ENCODE measurements at regions not wholly inside any gene's neighbourhood (a gene's known extent, or its start where the extent isn't known, plus 50 kb on each side); places are given as distances from the start of the nearest gene placed in this dataset.

GRCh38 chr3:159919873-159920272 is 68.8 kb upstream of the IL12A start:
- no peaks in the 10 kb centered on the region for H4K20me1 ChIP-seq (ENCODE audit: insufficient read depth)
- peaks cover 0 to 14% of the 10 kb centered on the region in 2 experiments; a peak in 2 of 4 replicates for H3K4me1 ChIP-seq (ENCODE audit: control insufficient read depth in 1 of 2, insufficient read depth in 2 of 2, low read length in 2 of 2)
- CTCF ChIA-PET, result no interaction called here
- 0 out of 2 replicates have a peak, but pooled peaks cover 3% of the 10 kb centered on the region for H3K9me2 ChIP-seq (ENCODE audit: insufficient read depth)
- no peak overlapping the region for H3K4me3 ChIP-seq (replicated peaks in 1 of 2; ENCODE audit: low read depth in 1 of 2, low read length in 2 of 2)
- peak overlapping the region; percentile 2; the same call in 1 of the 2 replicates for H3K4me2 ChIP-seq (ENCODE audit: low read length)
- no peaks in the 10 kb centered on the region for H3K27me3 ChIP-seq (ENCODE audit: insufficient read depth, low read length)
- RAD21 ChIA-PET (ENCODE audit: low non-redundant PET in 1 of 2, low total read pairs in 2 of 2, uncharacterized antibody in 2 of 2, unreplicated experiment in 2 of 2), result no interaction called here
- H3K9me3 ChIP-seq (ENCODE audit: control insufficient read depth in 1 of 2, insufficient read depth in 1 of 2, low read depth in 1 of 2, low read length in 2 of 2), result no peaks in the 10 kb centered on the region
- ATAC-seq (no peak), DNase-seq (ENCODE audit: low read depth, low spot score) (no peak)
- H3K9ac ChIP-seq (ENCODE audit: low read length), result no peak overlapping the region
- no peaks in the 10 kb centered on the region for H3K36me3 ChIP-seq (ENCODE audit: control insufficient read depth in 1 of 2, insufficient read depth in 2 of 2, low read length in 2 of 2)
- peak overlapping the region; percentile 49 for H2AFZ ChIP-seq (ENCODE audit: low read depth, low read length, poor library complexity, severe bottlenecking)
- no peaks in the 10 kb centered on the region for H3K79me2 ChIP-seq (ENCODE audit: insufficient read depth, low read length)
- H3K27ac ChIP-seq (ENCODE audit: low read depth, low read length), result no peak overlapping the region
- TF ChIP-seq FOSL1 (IDR thresholded peaks at IDR 0.05; ENCODE audit: low read depth) (0 out of 2 replicates have a peak, but pooled peaks have one; percentile 13), SP1 (IDR thresholded peaks at IDR 0.05; ENCODE audit: low read depth) (no peak), JUND (IDR thresholded peaks at IDR 0.05) (0 out of 2 replicates have a peak, but pooled peaks have one; percentile 26)
- BruUV-seq (replicated peaks), result no TSS peak
- intact Hi-C loops (cut with micrococcal nuclease), result no loop called here
- POLR2A ChIA-PET, result no interaction called here

GRCh38 chr3:159922193-159922840 is 66.3 kb upstream of the IL12A start:
- no peaks in the 10 kb centered on the region for H3K79me2 ChIP-seq (ENCODE audit: insufficient read depth, low read length)
- no peak overlapping the region for H2AFZ ChIP-seq (ENCODE audit: low read depth, low read length, poor library complexity, severe bottlenecking)
- ChIA-PET POLR2A (no interaction called here), RAD21 (ENCODE audit: low non-redundant PET in 1 of 2, low total read pairs in 2 of 2, uncharacterized antibody in 2 of 2, unreplicated experiment in 2 of 2) (no interaction called here), CTCF (no interaction called here)
- H3K36me3 ChIP-seq (ENCODE audit: control insufficient read depth in 1 of 2, insufficient read depth in 2 of 2, low read length in 2 of 2), result no peaks in the 10 kb centered on the region
- ATAC-seq, result no peak
- no peak overlapping the region for H3K4me3 ChIP-seq (replicated peaks in 1 of 2; ENCODE audit: low read depth in 1 of 2, low read length in 2 of 2)
- intact Hi-C loops (cut with micrococcal nuclease), result no loop called here
- H3K9me3 ChIP-seq (ENCODE audit: control insufficient read depth in 1 of 2, insufficient read depth in 1 of 2, low read depth in 1 of 2, low read length in 2 of 2), result no peaks in the 10 kb centered on the region
- H3K4me1 ChIP-seq (ENCODE audit: control insufficient read depth in 1 of 2, insufficient read depth in 2 of 2, low read length in 2 of 2), result peaks cover 0 to 14% of the 10 kb centered on the region in 2 experiments; a peak in 2 of 4 replicates
- no peak overlapping the region for H3K4me2 ChIP-seq (ENCODE audit: low read length)
- H4K20me1 ChIP-seq (ENCODE audit: insufficient read depth), result no peaks in the 10 kb centered on the region
- TF ChIP-seq RAD21 (IDR thresholded peaks at IDR 0.05; ENCODE audit: low read depth), result no peak
- no peak for TF ChIP-seq POLR2AphosphoS5 (IDR thresholded peaks at IDR 0.05; ENCODE audit: low read depth, low read length)
- no peak for TF ChIP-seq CBX3 (IDR thresholded peaks at IDR 0.05; ENCODE audit: low read depth)
- no peak for TF ChIP-seq JUND (IDR thresholded peaks at IDR 0.05)
- no peak for TF ChIP-seq POLR2A (IDR thresholded peaks at IDR 0.05; ENCODE audit: borderline replicate concordance, extremely low read depth, insufficient read depth, insufficient read length)
- no peak for TF ChIP-seq EZH2 (IDR thresholded peaks at IDR 0.05)
- no peak for TF ChIP-seq CEBPB (IDR thresholded peaks at IDR 0.05; ENCODE audit: low read depth)
- no peak for TF ChIP-seq CTCF (IDR thresholded peaks at IDR 0.05 in 2 of 3, conservative IDR thresholded peaks at IDR 0.05 in 1 of 3; ENCODE audit: borderline replicate concordance in 1 of 3, insufficient read depth in 1 of 3, low read depth in 2 of 3, low read length in 2 of 3)
- no peak for TF ChIP-seq ZNF274 (IDR thresholded peaks at IDR 0.05; ENCODE audit: low read depth, low read length)
- no peak for TF ChIP-seq ZBTB33 (IDR thresholded peaks at IDR 0.05; ENCODE audit: extremely low read depth, insufficient replicate concordance, low read length)
- TF ChIP-seq ELF1 (IDR thresholded peaks at IDR 0.05; ENCODE audit: borderline replicate concordance, low read depth), result no peak
- no peak for TF ChIP-seq FOSL1 (IDR thresholded peaks at IDR 0.05; ENCODE audit: low read depth)
- no peak for TF ChIP-seq SP1 (IDR thresholded peaks at IDR 0.05; ENCODE audit: low read depth)
- TF ChIP-seq ZFX (IDR thresholded peaks at IDR 0.05), result no peak
- TF ChIP-seq MAX (IDR thresholded peaks at IDR 0.05), result no peak
- no peak overlapping the region for H3K9ac ChIP-seq (ENCODE audit: low read length)
- H3K27me3 ChIP-seq (ENCODE audit: insufficient read depth, low read length), result no peaks in the 10 kb centered on the region
- no TSS peak for BruUV-seq (replicated peaks)
- no peak overlapping the region for H3K27ac ChIP-seq (ENCODE audit: low read depth, low read length)
- H3K9me2 ChIP-seq (ENCODE audit: insufficient read depth), result 0 out of 2 replicates have a peak, but pooled peaks cover 3% of the 10 kb centered on the region
- no peak for DNase-seq (ENCODE audit: low read depth, low spot score)

Measured in HCT116 (cell line).